GM21786 (cell line): ENCODE measurements at regions not wholly inside any gene's neighbourhood (a gene's known extent, or its start where the extent isn't known, plus 50 kb on each side); places are given as distances from the start of the nearest gene placed in this dataset.
"Not testable (repeated sequence)": the region's sequence is repeated elsewhere in the genome, so short reads cannot be mapped to it uniquely, and the experiment has no call there.

Source experiments
- ATAC-seq: cut with Tn5 transposase; IDR thresholded peaks from one replicate; pipeline ENCODE4 v1.9.1; 2021; ENCODE audit not compliant: unreplicated experiment

DNA sequence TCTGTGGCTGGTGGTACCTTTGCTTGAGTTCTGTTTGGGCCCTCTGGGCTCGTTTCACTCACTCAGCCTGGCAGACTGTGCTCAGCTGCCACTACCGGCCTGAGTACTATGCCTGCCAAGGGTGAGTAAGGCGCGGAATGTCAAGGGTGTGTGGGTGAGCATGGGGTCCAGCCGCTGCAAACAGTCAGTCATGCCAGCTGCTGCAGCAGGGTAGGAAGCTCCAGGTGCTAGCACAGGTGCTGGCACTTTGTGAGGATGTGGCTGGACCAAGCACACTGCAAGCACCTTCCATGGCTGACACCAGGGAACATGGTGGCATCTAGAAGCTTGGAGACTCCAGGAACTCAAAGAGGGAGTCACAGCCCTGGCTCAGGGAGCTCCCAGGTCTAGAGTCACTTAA is 368.6 kb upstream of the ACO1 start:
- ATAC-seq = no peak

DNA sequence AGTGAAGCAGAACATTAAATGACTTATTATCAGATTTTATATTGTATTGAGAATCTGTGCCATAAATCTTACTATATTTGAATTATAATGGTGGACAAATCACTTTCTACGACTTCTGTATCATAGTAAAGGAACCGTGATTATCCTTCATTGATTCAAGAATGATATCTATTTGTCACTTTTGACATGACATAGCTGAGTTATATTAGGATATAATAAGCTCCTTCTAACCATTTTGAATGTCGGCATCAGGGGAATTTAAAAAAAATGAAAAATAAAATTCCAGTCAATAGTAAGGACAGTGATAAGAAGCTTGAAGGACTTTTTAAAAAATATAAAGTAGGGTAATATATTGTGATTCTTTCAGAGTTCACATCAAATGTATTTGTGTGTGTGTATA is 338.9 kb upstream of the ACO1 start:
- ATAC-seq = no peak

DNA sequence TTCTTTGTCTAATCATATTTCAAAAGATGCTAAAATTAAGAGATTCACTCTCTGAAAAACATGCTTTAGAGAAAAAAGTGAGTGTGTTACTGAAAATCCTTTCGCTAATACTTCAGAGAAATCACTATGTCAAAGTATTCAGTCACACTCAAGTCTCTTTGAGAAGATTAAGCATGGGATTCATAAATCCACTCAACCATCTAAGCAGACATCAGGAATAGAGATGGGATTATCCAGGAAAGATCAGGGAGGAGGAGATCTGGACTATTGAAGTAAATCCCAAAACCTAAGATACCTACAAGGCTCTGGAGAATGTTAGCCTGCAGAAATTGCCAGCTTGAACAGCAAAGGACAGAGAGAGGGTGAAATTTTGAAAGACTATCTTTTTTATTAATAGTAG is 317.2 kb upstream of the ACO1 start:
- no peak for ATAC-seq

DNA sequence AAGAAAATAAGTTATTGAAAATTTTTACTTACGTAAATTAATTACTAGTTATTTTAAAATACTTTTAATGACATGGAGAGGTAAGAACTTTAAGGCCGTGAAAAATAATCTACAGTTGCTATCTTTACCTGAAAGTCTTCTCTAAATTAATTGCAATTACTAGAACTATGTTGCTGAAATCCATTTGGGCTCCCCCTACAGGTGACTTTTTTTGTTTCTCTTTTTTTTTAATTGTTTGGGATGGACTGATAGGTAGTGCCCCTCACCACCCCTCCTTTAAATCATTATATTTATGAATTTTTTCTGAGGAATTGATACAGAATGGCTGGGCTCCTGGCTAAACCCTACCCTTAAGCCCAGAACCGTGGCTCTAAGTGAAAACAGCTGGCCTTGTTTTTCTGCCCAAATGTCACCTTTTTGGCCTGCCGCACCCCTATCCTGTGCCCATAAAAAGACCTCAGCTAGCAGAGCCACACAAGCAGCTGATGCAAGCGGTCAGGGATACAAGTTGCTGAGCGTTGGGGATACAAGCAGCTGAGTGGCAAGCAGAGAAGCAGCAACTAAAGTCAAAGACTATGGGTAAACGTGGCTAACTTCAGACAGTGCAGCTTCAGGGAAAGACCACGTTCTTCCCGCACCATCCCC is 315.2 kb upstream of the ACO1 start:
- no peak for ATAC-seq

DNA sequence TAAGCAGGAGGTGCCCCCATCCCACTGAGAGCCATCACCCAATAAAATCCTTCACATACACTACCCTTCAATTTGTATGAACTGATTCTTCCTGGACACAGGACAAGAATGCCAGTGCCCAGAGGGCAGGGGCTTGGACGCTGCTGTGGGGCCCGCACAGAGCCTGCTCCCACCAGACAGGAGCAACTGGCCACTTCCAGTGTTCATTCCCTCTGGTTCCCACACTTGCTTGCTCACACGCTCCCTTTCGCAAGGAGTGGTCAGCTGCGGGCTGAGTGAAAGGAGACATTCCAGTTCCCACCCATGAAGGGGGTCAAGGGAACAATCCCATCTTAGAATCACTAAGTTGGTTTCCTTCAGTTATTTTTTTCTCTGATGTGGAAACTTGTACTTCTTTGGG is 314.5 kb upstream of the ACO1 start:
- ATAC-seq = no peak

DNA sequence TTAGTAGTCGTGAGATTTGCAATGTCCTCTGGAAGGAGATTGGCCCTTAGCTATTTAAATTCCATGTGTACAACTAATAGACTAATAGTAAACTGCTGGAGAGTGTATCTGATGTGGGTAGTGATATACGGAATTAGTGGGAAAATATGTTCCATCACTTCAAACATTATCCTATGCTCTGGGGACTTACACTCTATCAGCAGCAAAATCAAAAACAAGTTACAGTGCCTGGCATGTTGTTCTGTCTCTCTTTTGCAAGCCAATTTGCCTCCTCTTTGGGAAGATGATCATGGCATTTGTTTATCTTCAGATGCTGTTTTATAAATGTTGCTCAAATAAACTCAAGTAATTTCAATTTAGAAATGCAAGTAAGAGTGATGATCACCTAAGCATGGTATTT is 311.9 kb upstream of the ACO1 start:
- ATAC-seq = no peak

DNA sequence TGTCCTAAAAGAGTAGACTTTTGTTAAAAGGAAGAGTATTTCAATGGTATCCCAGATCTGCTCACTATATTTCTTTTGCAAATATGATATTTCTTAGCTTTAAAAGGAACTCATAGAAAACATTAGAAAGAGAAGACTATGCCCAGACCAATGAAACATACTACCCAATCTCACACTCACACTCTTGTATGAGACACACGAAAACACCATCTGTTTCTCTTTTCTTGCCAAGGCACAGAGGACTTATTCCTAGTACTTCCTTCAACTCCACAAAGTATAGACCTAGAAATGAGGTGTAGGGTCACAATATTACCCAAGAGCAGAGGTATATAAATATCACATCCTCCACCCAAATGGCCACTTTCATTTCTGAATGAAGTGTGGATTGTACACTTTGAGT is 292.4 kb upstream of the ACO1 start:
- ATAC-seq = no peak

DNA sequence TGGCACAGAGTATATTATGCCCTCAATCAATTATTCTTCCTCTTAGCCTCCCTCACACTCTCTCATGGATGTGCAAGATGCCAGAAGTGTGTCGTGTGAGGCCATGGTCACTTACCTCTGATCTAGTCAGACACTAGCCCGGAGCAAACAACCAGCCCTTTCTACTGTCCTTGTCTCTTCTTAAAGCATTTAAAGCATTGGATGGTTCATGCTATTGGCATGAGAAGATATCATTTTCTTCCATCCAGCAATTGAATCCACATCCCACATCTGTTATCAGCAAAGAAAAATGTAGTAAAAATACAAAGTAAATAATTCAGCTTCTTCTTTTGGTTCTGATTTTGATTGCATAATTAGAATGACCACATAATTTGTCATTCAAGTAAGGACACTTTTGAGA is 267.2 kb upstream of the ACO1 start:
- ATAC-seq = no peak

DNA sequence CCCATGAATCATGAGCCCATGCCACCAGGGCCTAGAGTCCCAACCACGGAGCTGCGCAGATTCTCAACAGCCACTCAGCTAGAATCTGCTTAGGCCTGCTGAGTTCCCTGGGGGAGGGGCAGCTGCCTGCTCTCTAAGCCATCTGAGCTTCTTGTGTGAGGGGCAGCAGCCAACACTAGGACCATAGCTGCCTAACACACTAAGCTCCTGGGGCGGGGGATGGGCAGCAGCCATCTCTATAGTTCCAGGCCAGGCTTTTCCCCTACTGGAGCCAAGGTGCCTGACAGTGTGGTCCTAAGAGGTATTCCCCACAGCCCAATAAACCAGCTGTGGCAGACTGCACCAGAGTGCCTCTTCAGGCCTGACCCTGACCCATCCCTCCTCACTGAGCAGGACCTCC is 255.9 kb upstream of the ACO1 start:
- no peak for ATAC-seq

DNA sequence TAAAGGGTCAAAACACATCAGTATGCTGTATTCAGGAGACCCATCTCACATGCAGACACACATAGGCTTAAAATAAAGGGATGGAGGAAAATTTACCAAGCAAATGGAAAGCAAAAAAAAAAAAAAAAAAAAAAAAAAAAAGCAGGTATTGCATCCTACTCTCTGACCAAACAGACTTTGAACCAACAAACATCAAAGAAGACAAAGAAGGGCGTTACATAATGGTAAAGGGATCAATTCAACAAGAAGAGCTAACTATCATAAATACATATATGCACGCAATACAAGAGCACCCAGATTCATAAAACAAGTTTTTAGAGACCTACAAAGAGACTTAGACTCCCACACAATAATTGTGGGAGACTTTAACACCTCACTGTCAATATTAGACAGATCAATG is 253.7 kb upstream of the ACO1 start:
- ATAC-seq = not testable (repeated sequence)

DNA sequence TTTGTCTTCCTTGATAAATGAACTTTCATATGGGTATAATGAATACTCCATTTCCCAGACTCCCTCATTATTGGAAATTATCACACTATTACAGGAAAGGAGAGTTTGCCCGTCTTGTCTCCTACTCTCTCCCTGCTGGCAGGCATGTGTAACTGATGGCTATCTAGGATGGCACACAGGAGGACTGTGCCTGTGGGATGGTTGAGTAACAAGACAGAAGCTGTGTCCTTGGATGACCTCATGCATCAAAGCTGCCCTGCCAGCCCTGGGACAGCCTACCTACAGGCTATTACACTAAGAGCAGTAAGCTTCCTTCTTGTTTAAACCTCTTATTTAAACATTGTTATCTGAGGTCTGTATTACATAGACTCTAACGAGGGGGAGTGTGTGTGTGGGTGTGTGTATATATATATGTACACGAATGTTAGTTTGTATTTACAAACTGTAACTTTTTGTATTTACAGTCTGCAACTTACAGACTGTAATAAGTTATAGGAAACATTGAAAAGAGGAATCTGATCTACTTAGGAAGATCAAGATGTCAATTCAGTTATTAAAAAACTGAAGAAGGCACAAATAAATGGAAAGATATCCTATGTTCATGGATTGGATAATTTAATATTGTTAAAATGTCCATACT is 247.6 kb upstream of the ACO1 start:
- no peak for ATAC-seq

DNA sequence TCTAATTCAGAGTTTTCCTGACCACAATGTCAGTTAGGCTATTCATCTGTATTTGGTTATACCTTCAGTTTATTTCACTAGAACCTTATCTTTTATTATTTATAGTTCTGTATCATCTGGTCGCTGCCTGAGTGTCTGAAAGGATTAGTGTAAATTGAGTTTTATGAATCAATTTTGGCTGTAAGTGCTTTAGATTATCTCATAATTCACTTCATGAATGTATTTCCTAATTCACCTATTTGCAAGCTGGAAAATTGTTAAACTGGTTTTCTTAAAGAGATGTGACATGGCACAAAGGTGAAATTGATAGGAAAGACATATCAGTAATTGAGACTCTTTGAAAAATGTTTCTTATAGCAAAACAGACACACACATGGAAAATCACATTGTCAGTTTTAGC is 242.4 kb upstream of the ACO1 start:
- ATAC-seq = no peak

DNA sequence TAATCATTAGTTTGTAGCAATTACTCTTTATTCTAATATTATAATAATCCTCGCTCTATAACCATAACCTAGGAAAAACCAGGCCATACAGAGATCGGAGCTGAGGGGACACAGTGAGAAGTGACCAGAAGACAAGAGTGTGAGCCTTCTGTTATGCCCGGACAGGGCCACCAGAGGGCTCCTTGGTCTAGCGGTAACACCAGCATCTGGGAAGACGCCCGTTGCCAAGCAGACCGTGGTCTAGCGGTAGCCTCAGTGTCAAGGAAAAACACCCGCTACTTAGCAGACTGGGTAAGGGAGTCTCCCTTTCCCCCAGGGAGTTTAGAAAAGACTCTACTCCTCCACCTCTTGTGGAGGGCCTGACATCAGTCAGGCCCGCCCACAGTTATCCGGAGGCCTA is 235.9 kb upstream of the ACO1 start:
- not testable (repeated sequence) for ATAC-seq

DNA sequence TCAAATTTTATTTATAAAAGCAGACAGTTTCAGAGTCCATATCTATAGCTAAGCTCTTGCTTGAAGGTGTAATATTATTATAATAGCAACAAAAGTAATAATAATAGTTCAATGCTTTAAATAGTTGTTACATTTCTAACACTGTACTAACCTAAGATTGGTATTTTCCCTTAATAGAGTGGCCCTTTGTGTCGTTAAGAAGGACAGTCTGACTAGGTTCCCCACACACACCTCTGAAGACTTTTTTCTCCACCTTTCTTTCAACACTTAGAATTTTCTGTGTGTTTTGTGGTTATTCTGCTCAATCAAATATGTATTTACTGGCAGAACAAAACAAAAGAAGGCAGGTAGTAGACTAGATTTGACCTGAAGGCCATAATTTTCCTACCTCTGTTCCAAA is 223.2 kb upstream of the ACO1 start:
- peak; percentile 5 for ATAC-seq

DNA sequence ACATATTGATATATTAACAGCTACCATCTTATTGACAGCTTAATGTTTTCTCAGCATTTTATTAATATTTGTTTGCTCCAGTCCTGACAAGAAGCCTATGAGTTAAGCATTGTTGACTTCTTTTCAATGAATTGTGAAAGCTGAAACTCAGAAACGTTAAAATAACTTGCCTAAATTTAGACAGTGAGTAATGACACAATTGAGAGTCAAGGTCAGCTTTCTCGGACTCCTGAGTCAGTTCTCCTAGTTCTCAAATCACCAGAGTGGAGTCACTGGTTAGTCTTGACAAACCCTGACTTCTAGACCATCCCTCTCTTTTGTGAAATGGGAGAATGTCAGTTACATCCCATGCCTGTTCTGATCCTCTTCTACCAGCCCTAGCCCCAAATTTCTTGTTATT is 222.7 kb upstream of the ACO1 start:
- ATAC-seq = peak; percentile 80

DNA sequence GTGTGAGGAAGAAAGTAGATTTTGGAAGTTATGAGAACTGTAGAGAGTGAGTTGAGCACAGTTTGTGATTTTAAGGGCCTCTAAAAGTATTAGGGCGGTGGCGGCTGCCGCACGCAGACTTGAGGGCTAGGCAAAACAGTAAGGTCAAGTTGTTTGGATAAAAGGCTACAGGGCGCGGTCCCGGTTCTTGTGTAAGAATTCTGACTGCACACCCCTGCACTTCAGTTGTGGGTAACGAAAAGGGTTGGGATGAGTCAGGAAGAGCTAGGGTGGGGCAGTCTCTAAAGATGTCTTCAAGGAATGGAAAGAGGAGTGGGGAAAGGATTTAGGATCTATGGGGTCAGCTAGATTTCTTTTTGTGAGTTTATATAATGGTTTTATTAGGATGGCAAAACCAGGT is 218.1 kb upstream of the ACO1 start:
- not testable (repeated sequence) for ATAC-seq

DNA sequence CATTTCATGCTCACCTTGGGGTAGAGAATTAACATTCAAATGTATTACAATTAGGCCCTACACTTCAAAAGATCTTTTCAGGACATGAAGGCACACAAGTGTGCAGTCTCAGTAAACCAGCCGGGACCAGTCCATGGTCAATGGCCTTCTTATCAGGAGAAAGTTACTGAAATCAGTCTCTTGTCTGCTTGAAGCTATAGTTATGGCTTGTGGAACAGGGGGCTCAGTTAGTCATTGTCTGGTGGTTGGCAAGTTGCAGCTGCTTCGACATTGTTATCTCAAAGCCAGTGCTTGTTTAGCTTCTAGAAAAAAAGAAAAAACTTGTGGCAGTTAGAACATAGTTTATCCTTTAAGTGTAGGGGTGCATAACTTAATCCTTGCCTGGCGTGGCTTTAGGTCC is 213.1 kb upstream of the ACO1 start:
- no peak for ATAC-seq

DNA sequence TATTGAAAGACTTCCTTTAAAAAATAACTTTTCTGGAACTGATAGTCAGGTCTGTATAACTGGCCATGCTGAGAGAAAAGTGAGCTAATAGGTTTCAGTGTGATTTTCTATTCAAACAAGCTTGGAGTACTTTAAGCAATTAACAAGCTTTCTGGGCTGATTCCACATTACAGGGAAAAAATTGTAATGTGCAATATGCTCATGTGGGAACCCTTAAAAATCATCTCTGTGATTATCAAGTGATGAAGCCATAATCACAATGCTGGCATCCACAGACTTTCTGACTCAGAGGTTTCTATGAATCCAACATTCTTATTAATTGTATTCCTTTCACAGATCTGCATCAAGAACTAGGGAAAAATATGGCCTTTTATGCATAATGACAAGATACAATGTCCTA is 212.2 kb upstream of the ACO1 start:
- ATAC-seq = no peak

DNA sequence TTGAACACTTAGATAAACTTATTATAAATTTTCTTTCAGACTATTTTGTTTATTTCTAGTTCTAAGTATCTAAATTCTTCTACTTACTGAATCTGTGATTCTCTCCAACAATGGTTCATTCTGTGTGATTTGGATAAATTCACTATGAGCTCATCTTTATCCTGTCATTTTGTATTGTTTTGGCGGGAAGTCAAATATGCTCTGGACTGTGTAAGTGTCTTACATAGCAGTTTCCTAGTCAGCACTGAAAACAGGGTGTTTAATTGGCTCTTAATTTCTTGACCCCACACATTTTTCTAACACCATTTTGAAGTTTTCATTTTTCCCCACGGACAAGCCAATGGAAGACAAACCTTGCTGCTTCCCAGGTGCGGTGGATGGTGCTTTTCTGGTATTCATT is 207.0 kb upstream of the ACO1 start:
- no peak for ATAC-seq

DNA sequence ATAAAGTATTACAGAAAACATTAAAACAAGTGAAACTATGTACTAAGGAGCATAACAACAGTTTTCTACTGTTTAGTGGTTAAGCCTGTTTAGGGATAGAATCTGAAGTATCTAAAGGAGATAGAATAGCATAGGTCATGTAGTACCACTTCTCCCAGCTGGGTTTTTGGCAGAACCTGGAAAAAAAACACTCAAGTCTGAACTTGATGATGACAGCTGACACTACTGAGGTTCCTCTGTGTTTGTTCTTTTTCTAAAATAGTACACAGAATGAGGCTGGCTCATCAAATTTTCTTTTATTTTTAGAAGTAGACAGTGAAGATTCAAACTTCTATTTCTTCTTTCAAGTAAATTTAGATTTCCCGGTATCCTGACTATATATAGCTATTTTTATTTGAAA is 203.8 kb upstream of the ACO1 start:
- no peak for ATAC-seq

DNA sequence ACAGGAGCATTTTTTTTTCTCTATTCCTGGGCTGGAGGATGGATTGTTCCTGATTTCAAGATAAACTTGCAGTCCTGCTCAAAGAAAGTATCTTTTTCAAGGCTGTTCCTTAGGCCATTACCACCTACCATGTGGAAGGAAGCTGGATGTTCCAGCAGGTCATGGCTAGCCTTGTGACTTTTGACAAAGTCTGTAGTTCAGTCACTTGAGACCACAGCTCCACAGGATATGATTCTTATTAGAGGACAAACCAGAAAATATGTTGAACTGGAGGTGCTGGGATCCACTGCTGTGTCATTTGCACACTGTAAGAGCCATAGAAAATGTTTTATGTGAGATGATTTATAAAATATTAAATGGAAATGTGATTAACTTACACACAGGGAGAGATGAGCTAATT is 184.2 kb upstream of the ACO1 start:
- ATAC-seq = no peak

DNA sequence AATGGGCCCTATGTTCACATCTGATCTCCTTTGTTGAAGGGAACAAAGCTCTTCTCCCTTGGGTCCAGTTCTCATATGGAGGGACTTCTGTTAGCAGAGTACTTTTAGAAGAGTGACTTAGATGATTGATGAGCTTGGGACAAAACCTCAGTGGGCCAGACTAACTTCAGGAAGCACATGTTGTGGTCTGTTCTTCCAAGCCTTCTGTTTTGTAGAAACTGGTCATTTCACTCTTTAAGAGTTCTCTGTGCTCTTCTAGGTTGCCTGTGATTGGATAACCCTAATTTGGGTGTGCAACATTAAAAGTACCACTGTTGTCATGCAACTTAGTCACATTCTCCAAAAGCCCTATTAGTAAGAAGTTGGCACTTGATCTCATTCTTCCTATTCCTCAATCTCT is 183.5 kb upstream of the ACO1 start:
- no peak for ATAC-seq

DNA sequence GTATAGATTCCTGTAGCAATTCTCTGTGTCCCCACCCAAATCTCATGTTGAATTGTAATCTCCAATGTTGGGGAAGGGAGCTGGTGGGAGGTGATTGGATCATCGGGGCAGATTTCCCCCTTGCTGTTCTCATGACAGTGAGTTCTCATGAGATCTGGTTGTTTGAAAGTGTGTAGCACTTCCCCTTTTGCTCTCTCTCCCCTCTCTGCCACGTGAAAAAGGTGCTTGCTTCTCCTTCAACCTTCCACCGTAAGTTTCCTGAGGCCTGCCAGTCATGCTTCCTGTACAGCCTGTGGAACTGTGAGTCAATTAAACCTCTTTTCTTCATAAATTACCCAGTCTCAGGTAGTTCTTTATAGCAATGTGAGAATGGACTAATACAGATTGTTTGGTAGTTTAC is 175.3 kb upstream of the ACO1 start:
- ATAC-seq = not testable (repeated sequence)
